HepG2 (cell line): ENCODE measurements at regions not wholly inside any gene's neighbourhood (a gene's known extent, or its start where the extent isn't known, plus 50 kb on each side); places are given as distances from the start of the nearest gene placed in this dataset.

Source experiments
- ATAC-seq: fragments of 200-7000 bp; cut with Tn5 transposase; 3 replicates; pipeline ENCODE4 v1.9.1; 2020; ENCODE audit warnings: mild to moderate bottlenecking, moderate library complexity
- BruUV-seq: library from RNA; stranded (reverse); fragments of 400-500 nt; replicated peaks from 2 replicates; lab custom pipeline; 2021; lab: Mats Ljungman, UMichigan
- CTCF ChIA-PET: fragments of 300-600 bp; formaldehyde crosslinking; extraction: SDS; loops from one replicate; lab custom pipeline; 2021; ENCODE audit warnings: low total read pairs, inconsistent platforms, low intra/inter-chr PET ratio; lab: Yijun Ruan, JAX
- POLR2A ChIA-PET: fragments of 350-600 bp; sonication (Branson Sonifier 250); formaldehyde crosslinking; loops from one replicate; lab custom pipeline; 2020; ENCODE audit warnings: antibody characterized with exemption, inconsistent platforms; lab: Yijun Ruan, JAX
- DNase-seq: peaks from one replicate; pipeline ENCODE4 v3.0.0-alpha.2; 2015; ENCODE audit warnings: low spot score
- FAIRE-seq: peaks from 3 replicates; lab custom pipeline; 2011; peaks lifted over from hg19 to GRCh38; lab: Jason Lieb, UNC
- H2AFZ ChIP-seq: one replicate; pipeline ENCODE4 v1.6.1; 2011; ENCODE audit warnings: low read length, inconsistent platforms
- H3K27ac ChIP-seq: fragments of 300-600 bp; 3 replicates; pipeline ENCODE4 v1.8.0; 2011; ENCODE audit warnings: mixed run types, mild to moderate bottlenecking, mixed read lengths, low read length, inconsistent platforms; ENCODE audit not compliant: insufficient read depth; ENCODE audit errors: extremely low read length
- H3K27me3 ChIP-seq, 2 experiments: fragments of 200-600 bp in 1 of 2; 2 replicates in 1 of 2; 3 replicates in 1 of 2; pipeline versions ENCODE4 v1.6.0 to v1.8.0; 2011; ENCODE audit warnings: low read length in 2 of 2, mild to moderate bottlenecking in 2 of 2, moderate library complexity in 2 of 2, inconsistent platforms in 1 of 2; ENCODE audit not compliant: insufficient read depth in 2 of 2, control insufficient read depth in 1 of 2
- H3K36me3 ChIP-seq, 2 experiments: fragments of 200-600 bp in 1 of 2; replicated peaks in 1 of 2; 2 replicates in 1 of 2; 3 replicates in 1 of 2; pipeline versions ENCODE4 v1.5.1 to v1.8.0; 2011; ENCODE audit warnings: low read length in 2 of 2, inconsistent platforms in 1 of 2; ENCODE audit not compliant: insufficient read depth in 2 of 2, control insufficient read depth in 1 of 2
- H3K4me1 ChIP-seq: 2 replicates; pipeline ENCODE4 v1.5.1; 2012; ENCODE audit warnings: low read length, inconsistent platforms; ENCODE audit not compliant: insufficient read depth
- H3K4me2 ChIP-seq: 2 replicates; pipeline ENCODE4 v1.6.0; 2011; ENCODE audit warnings: low read depth, low read length, inconsistent platforms
- H3K4me3 ChIP-seq, 3 experiments: fragments of 200-600 bp in 1 of 3; sonication (generic), shearing (Covaris generic) in 1 of 3; replicated peaks in 1 of 3; 2 replicates each; pipeline ENCODE4 v1.5.1; 2011 to 2016; ENCODE audit warnings: low read length in 3 of 3, inconsistent platforms in 2 of 3, low read depth in 2 of 3, mild to moderate bottlenecking in 2 of 3, control low read depth in 1 of 3, mixed read lengths in 1 of 3; ENCODE audit not compliant: insufficient read depth in 1 of 3
- H3K79me2 ChIP-seq: one replicate; pipeline ENCODE4 v1.6.1; 2011; ENCODE audit warnings: low read length, inconsistent platforms; ENCODE audit not compliant: insufficient read depth
- H3K9ac ChIP-seq: 2 replicates; pipeline ENCODE4 v1.6.0; 2011; ENCODE audit warnings: mild to moderate bottlenecking, low read depth, low read length, inconsistent platforms; ENCODE audit not compliant: insufficient read depth
- H3K9me3 ChIP-seq: 2 replicates; pipeline ENCODE4 v1.5.1; 2012; ENCODE audit warnings: mild to moderate bottlenecking, low read length
- H4K20me1 ChIP-seq: 2 replicates; pipeline ENCODE4 v1.6.0; 2011; ENCODE audit warnings: inconsistent platforms, mild to moderate bottlenecking, low read length, moderate library complexity; ENCODE audit not compliant: insufficient read depth
- HDAC6 ChIP-seq: fragments of 200-600 bp; sonication (generic); IDR thresholded peaks from 2 replicates; pipeline ENCODE4 v1.7.0; 2017; ENCODE audit warnings: mild to moderate bottlenecking, antibody characterized with exemption, low read length, low read depth
- SMC3 ChIP-seq: IDR thresholded peaks from 2 replicates; pipeline ENCODE4 v1.6.1; 2011; ENCODE audit warnings: low read length, improper control_type of control experiment
- TAF15 ChIP-seq: fragments of 200-400 bp; formaldehyde crosslinking; IDR thresholded peaks from one replicate; pipeline ENCODE4 v1.6.1; 2018; ENCODE audit warnings: mild to moderate bottlenecking, low read depth, low read length; ENCODE audit not compliant: poor library complexity, severe bottlenecking
- ZNF225 ChIP-seq: sonication (generic); formaldehyde crosslinking; IDR thresholded peaks from 2 replicates; pipeline ENCODE4 v1.4.0; 2020; ENCODE audit warnings: mild to moderate bottlenecking, missing genetic modification reagents
- ZNF772 ChIP-seq: sonication (generic); formaldehyde crosslinking; IDR thresholded peaks from 2 replicates; pipeline ENCODE4 v1.5.0; 2020; ENCODE audit warnings: mild to moderate bottlenecking, missing genetic modification reagents
- ZNF773 ChIP-seq: sonication (generic); formaldehyde crosslinking; IDR thresholded peaks from 2 replicates; pipeline ENCODE4 v1.4.0; 2020; ENCODE audit warnings: missing genetic modification reagents, borderline replicate concordance
- ZNF792 ChIP-seq: IDR thresholded peaks from 2 replicates; pipeline ENCODE4 v1.6.1; 2016
- WGBS: methylation state at CpG from one replicate; pipeline ENCODE4 v1.1.6; 2017; ENCODE audit warnings: low lambda C conversion rate; 5-methylcytosine and 5-hydroxymethylcytosine counted together
- in situ Hi-C: cut with HindIII; loops from 2 replicates; pipeline ENCODE4 v1.10.0; 2017; ENCODE audit warnings: low pct_unique_long_range_greater_than_20kb; ENCODE audit not compliant: extremely low pct_ligation_motif_present
- intact Hi-C: fragments of 100-400 bp; cut with micrococcal nuclease; formaldehyde crosslinking; loops from one replicate; pipeline ENCODE4 v1.10.0; 2022; ENCODE audit not compliant: unreplicated experiment
- TF ChIP-seq, protein P1 (sequence below): sonication (generic); formaldehyde crosslinking; IDR thresholded peaks from 2 replicates; pipeline ENCODE4 v1.5.0; 2020; ENCODE audit warnings: missing genetic modification reagents
- TF ChIP-seq, protein P2 (sequence below): sonication (generic); formaldehyde crosslinking; IDR thresholded peaks from 2 replicates; pipeline ENCODE4 v1.9.0; 2021; ENCODE audit warnings: mild to moderate bottlenecking, missing genetic modification reagents
- TF ChIP-seq, protein P3 (sequence below): sonication (generic); formaldehyde crosslinking; IDR thresholded peaks from 2 replicates; pipeline ENCODE4 v1.4.0; 2020; ENCODE audit warnings: missing genetic modification reagents, borderline replicate concordance
- TF ChIP-seq, protein P4 (sequence below): sonication (generic); formaldehyde crosslinking; IDR thresholded peaks from 2 replicates; pipeline ENCODE4 v1.4.0; 2020; ENCODE audit warnings: low read depth, missing genetic modification reagents

DNA sequence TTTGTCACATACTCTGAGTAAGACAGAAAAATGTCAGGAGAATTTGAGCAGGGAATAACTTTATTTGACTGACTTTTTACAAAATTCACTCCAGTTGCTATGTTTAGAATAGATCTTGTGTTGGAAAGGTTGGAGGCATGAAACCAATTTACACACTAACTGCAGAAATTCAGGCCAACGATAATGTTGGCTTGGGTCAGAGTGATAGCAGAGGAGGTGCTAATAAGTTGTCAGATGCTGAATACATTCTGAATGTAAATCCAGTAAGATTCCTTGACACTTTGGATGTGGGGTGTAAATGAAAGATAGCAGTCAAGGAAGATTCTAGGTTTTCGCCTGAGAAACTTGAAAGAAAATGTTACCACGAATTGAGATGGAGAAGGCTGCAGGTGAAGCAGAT lies 502.5 kb upstream of the GHITM start:
- no TSS peak for BruUV-seq
- H3K9me3 ChIP-seq = peaks cover 60% of the 10 kb centered on the region
- H2AFZ ChIP-seq = no peak overlapping the region
- DNase-seq (no peak), ATAC-seq (no peak), FAIRE-seq (no peak)
- no peaks in the 10 kb centered on the region for H3K36me3 ChIP-seq
- H3K9ac ChIP-seq = no peak overlapping the region
- POLR2A ChIA-PET = no interaction called here
- H3K4me3 ChIP-seq = no peak overlapping the region
- in situ Hi-C loops = no loop called here
- CTCF ChIA-PET = no interaction called here
- intact Hi-C loops = no loop called here
- H3K4me2 ChIP-seq = no peak overlapping the region
- H3K4me1 ChIP-seq = no peaks in the 10 kb centered on the region
- H3K27me3 ChIP-seq = no peaks in the 10 kb centered on the region
- WGBS = 2% methylated on average over 3 of the region's 3 CpGs
- no peaks in the 10 kb centered on the region for H3K79me2 ChIP-seq
- no peaks in the 10 kb centered on the region for H4K20me1 ChIP-seq
- no peak overlapping the region for H3K27ac ChIP-seq
- TF ChIP-seq TAF15 = no peak
- TF ChIP-seq, protein P1, sequence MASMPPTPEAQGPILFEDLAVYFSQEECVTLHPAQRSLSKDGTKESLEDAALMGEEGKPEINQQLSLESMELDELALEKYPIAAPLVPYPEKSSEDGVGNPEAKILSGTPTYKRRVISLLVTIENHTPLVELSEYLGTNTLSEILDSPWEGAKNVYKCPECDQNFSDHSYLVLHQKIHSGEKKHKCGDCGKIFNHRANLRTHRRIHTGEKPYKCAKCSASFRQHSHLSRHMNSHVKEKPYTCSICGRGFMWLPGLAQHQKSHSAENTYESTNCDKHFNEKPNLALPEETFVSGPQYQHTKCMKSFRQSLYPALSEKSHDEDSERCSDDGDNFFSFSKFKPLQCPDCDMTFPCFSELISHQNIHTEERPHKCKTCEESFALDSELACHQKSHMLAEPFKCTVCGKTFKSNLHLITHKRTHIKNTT (CRISPR knock-in tag) = no peak
- no peak for TF ChIP-seq ZNF792 (CRISPR knock-in tag)
- no peak for TF ChIP-seq ZNF773 (CRISPR knock-in tag)
- TF ChIP-seq, protein P2, sequence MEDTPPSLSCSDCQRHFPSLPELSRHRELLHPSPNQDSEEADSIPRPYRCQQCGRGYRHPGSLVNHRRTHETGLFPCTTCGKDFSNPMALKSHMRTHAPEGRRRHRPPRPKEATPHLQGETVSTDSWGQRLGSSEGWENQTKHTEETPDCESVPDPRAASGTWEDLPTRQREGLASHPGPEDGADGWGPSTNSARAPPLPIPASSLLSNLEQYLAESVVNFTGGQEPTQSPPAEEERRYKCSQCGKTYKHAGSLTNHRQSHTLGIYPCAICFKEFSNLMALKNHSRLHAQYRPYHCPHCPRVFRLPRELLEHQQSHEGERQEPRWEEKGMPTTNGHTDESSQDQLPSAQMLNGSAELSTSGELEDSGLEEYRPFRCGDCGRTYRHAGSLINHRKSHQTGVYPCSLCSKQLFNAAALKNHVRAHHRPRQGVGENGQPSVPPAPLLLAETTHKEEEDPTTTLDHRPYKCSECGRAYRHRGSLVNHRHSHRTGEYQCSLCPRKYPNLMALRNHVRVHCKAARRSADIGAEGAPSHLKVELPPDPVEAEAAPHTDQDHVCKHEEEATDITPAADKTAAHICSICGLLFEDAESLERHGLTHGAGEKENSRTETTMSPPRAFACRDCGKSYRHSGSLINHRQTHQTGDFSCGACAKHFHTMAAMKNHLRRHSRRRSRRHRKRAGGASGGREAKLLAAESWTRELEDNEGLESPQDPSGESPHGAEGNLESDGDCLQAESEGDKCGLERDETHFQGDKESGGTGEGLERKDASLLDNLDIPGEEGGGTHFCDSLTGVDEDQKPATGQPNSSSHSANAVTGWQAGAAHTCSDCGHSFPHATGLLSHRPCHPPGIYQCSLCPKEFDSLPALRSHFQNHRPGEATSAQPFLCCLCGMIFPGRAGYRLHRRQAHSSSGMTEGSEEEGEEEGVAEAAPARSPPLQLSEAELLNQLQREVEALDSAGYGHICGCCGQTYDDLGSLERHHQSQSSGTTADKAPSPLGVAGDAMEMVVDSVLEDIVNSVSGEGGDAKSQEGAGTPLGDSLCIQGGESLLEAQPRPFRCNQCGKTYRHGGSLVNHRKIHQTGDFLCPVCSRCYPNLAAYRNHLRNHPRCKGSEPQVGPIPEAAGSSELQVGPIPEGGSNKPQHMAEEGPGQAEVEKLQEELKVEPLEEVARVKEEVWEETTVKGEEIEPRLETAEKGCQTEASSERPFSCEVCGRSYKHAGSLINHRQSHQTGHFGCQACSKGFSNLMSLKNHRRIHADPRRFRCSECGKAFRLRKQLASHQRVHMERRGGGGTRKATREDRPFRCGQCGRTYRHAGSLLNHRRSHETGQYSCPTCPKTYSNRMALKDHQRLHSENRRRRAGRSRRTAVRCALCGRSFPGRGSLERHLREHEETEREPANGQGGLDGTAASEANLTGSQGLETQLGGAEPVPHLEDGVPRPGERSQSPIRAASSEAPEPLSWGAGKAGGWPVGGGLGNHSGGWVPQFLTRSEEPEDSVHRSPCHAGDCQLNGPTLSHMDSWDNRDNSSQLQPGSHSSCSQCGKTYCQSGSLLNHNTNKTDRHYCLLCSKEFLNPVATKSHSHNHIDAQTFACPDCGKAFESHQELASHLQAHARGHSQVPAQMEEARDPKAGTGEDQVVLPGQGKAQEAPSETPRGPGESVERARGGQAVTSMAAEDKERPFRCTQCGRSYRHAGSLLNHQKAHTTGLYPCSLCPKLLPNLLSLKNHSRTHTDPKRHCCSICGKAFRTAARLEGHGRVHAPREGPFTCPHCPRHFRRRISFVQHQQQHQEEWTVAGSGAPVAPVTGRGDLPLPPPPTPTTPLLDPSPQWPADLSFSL (CRISPR knock-in tag) = no peak
- TF ChIP-seq, protein P3, sequence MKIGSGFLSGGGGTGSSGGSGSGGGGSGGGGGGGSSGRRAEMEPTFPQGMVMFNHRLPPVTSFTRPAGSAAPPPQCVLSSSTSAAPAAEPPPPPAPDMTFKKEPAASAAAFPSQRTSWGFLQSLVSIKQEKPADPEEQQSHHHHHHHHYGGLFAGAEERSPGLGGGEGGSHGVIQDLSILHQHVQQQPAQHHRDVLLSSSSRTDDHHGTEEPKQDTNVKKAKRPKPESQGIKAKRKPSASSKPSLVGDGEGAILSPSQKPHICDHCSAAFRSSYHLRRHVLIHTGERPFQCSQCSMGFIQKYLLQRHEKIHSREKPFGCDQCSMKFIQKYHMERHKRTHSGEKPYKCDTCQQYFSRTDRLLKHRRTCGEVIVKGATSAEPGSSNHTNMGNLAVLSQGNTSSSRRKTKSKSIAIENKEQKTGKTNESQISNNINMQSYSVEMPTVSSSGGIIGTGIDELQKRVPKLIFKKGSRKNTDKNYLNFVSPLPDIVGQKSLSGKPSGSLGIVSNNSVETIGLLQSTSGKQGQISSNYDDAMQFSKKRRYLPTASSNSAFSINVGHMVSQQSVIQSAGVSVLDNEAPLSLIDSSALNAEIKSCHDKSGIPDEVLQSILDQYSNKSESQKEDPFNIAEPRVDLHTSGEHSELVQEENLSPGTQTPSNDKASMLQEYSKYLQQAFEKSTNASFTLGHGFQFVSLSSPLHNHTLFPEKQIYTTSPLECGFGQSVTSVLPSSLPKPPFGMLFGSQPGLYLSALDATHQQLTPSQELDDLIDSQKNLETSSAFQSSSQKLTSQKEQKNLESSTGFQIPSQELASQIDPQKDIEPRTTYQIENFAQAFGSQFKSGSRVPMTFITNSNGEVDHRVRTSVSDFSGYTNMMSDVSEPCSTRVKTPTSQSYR (CRISPR knock-in tag) = no peak
- TF ChIP-seq, protein P4, sequence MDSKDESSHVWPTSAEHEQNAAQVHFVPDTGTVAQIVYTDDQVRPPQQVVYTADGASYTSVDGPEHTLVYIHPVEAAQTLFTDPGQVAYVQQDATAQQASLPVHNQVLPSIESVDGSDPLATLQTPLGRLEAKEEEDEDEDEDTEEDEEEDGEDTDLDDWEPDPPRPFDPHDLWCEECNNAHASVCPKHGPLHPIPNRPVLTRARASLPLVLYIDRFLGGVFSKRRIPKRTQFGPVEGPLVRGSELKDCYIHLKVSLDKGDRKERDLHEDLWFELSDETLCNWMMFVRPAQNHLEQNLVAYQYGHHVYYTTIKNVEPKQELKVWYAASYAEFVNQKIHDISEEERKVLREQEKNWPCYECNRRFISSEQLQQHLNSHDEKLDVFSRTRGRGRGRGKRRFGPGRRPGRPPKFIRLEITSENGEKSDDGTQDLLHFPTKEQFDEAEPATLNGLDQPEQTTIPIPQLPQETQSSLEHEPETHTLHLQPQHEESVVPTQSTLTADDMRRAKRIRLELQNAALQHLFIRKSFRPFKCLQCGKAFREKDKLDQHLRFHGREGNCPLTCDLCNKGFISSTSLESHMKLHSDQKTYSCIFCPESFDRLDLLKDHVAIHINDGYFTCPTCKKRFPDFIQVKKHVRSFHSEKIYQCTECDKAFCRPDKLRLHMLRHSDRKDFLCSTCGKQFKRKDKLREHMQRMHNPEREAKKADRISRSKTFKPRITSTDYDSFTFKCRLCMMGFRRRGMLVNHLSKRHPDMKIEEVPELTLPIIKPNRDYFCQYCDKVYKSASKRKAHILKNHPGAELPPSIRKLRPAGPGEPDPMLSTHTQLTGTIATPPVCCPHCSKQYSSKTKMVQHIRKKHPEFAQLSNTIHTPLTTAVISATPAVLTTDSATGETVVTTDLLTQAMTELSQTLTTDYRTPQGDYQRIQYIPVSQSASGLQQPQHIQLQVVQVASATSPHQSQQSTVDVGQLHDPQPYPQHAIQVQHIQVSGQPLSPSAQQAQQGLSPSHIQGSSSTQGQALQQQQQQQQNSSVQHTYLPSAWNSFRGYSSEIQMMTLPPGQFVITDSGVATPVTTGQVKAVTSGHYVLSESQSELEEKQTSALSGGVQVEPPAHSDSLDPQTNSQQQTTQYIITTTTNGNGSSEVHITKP (CRISPR knock-in tag) = no peak
- TF ChIP-seq SMC3 = no peak
- TF ChIP-seq ZNF225 (CRISPR knock-in tag) = no peak
- no peak for TF ChIP-seq HDAC6
- no peak for TF ChIP-seq ZNF772
